ENCODE measurements at regions not wholly inside any gene's neighbourhood (a gene's known extent, or its start where the extent isn't known, plus 50 kb on each side); places are given as distances from the start of the nearest gene placed in this dataset.

GRCh38 chr15:94097552-94097951 is 133.8 kb upstream of the MCTP2 start:
- CTCF ChIA-PET: no interaction called here
- H3K79me1 ChIP-seq (ENCODE audit: low read depth in 1 of 2, low read length in 2 of 2): no peaks in the 10 kb centered on the region
- dilution Hi-C loops (cut with HindIII; ENCODE audit: low sequenced_read_pairs, unreplicated experiment): no loop called here

More at GRCh38 chr15:94097552-94097951, 133.8 kb upstream of the MCTP2 start:
- TF ChIP-seq NFE2L2 (IDR thresholded peaks at IDR 0.05; ENCODE audit: low read depth, low read length) (no peak), RAD21 (IDR thresholded peaks at IDR 0.05; ENCODE audit: low read length) (no peak), MXI1 (IDR thresholded peaks at IDR 0.05; ENCODE audit: borderline replicate concordance, low read depth, low read length) (no peak), CEBPB (IDR thresholded peaks at IDR 0.05; ENCODE audit: low read depth, low read length) (no peak), POLR2A (IDR thresholded peaks at IDR 0.05; ENCODE audit: low read depth, low read length) (no peak), FOS (IDR thresholded peaks at IDR 0.05; ENCODE audit: low read depth, low read length) (no peak), MAFK (IDR thresholded peaks at IDR 0.05; ENCODE audit: low read depth, low read length) (no peak), RCOR1 (IDR thresholded peaks at IDR 0.05; ENCODE audit: insufficient replicate concordance, low read length) (no peak), USF2 (IDR thresholded peaks at IDR 0.05; ENCODE audit: low read depth, low read length) (no peak), CHD1 (IDR thresholded peaks at IDR 0.05; ENCODE audit: low read depth, low read length) (no peak), RFX5 (IDR thresholded peaks at IDR 0.05; ENCODE audit: low read depth, low read length) (no peak)
- TF ChIP-seq, protein P1, sequence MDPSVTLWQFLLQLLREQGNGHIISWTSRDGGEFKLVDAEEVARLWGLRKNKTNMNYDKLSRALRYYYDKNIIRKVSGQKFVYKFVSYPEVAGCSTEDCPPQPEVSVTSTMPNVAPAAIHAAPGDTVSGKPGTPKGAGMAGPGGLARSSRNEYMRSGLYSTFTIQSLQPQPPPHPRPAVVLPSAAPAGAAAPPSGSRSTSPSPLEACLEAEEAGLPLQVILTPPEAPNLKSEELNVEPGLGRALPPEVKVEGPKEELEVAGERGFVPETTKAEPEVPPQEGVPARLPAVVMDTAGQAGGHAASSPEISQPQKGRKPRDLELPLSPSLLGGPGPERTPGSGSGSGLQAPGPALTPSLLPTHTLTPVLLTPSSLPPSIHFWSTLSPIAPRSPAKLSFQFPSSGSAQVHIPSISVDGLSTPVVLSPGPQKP (IDR thresholded peaks at IDR 0.05; ENCODE audit: borderline replicate concordance, low read depth, low read length): no peak
- Histone ChIP-seq H3K9me1 (ENCODE audit: insufficient read depth, low read length) (no peaks in the 10 kb centered on the region), H4K5ac (ENCODE audit: low read depth, low read length) (no peak overlapping the region), H4K91ac (ENCODE audit: insufficient read depth, low read depth, low read length) (no peak overlapping the region), H3K4me2 (ENCODE audit: low read depth, low read length) (no peak overlapping the region), H2AFZ (replicated peaks; ENCODE audit: low read length, poor library complexity) (no peak overlapping the region), H3K9ac (ENCODE audit: low read depth, low read length) (no peak overlapping the region), H3K9me3 (ENCODE audit: control insufficient read depth, insufficient read depth, low read length) (peaks cover 2% of the 10 kb centered on the region; the same call in 1 of the 2 replicates), H3K56ac (ENCODE audit: extremely low read depth, insufficient read depth, low read length) (no peak overlapping the region), H2BK5ac (ENCODE audit: low read depth, low read length, poor library complexity, severe bottlenecking) (no peak overlapping the region), H3K14ac (replicated peaks; ENCODE audit: low read depth, low read length) (no peak overlapping the region), H2BK120ac (ENCODE audit: low read depth, low read length) (no peak overlapping the region), H2BK20ac (ENCODE audit: low read depth, low read length) (no peak overlapping the region), H2AK5ac (ENCODE audit: low read depth, low read length) (no peak overlapping the region), H3K36me3 (ENCODE audit: control insufficient read depth, insufficient read depth, low read length) (no peaks in the 10 kb centered on the region), H3K18ac (ENCODE audit: low read depth, low read length) (no peak overlapping the region), H3K23ac (ENCODE audit: low read depth, low read length) (no peak overlapping the region), H3K4me3 (ENCODE audit: insufficient read depth, low read depth, low read length) (no peak overlapping the region), H2AK9ac (replicated peaks; ENCODE audit: low read depth, low read length, poor library complexity) (no peak overlapping the region), H2BK15ac (ENCODE audit: low read depth, low read length) (no peak overlapping the region), H3K27ac (ENCODE audit: insufficient read depth, low read length) (no peak overlapping the region), H4K8ac (ENCODE audit: low read depth in 2 of 2, low read length in 2 of 2) (no peak overlapping the region), H3K27me3 (ENCODE audit: control insufficient read depth, insufficient read depth, low read length) (no peaks in the 10 kb centered on the region), H4K20me1 (ENCODE audit: insufficient read depth, low read length) (no peaks in the 10 kb centered on the region), H3K4ac (ENCODE audit: low read depth, low read length) (no peak overlapping the region), H3K4me1 (ENCODE audit: control insufficient read depth, insufficient read depth, low read length) (no peaks in the 10 kb centered on the region)
- POLR2A ChIA-PET (ENCODE audit: unreplicated experiment): no interaction called here
- 57% methylated on average over 3 of the region's 6 CpGs; no CpG with 5 or more reads in 1 of the 2 experiments for WGBS, 2 experiments (ENCODE audit: extremely low coverage in 2 of 2, insufficient read length in 1 of 2)
- ATAC-seq (ENCODE audit: low read depth) (no peak), DNase-seq (no peak)
- no TSS peak for BruUV-seq (replicated peaks)
- intact Hi-C loops (cut with micrococcal nuclease): no loop called here
- in situ Hi-C loops (cut with MboI; ENCODE audit: low sequenced_read_pairs): no loop called here
